GM21723 (cell line): ENCODE measurements at regions not wholly inside any gene's neighbourhood (a gene's known extent, or its start where the extent isn't known, plus 50 kb on each side); places are given as distances from the start of the nearest gene placed in this dataset.
"Not testable (repeated sequence)": the region's sequence is repeated elsewhere in the genome, so short reads cannot be mapped to it uniquely, and the experiment has no call there.

Experiments
- ATAC-seq: cut with Tn5 transposase; IDR thresholded peaks from one replicate; pipeline ENCODE4 v1.9.1; 2021; ENCODE audit warnings: mild to moderate bottlenecking, moderate library complexity; ENCODE audit not compliant: unreplicated experiment

DNA sequence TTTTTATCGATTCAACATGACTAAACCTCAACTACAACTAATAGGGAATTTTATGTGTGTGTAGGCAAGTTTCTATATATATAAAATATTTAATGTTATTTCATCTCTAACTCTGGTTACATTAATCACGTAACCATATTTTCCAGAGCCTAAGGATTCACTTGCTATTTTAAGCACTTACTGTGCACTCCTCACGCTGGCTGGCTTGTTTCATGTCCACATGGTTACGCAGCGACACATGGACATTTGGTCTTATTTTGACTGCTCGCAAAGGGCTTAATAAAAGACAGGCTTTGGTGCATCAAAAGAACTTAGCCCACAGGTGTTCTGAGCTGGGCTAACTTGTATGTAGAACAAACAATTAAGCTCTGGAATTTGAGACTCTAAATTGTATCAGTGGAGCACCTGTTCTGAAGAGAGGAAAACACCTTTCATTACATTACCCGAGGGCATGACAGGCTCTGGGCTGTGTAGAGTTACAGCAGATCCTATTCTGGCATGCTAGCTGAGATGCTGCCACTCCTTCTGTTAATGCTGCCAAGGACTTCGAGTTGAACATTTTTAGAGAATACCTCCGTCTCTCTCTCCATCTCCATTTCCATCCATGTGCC is 130.0 kb upstream of the NR2F2 start:
- no peak for ATAC-seq

- ATAC-seq = no peak
Measured at GRCh38 chr15:96201696-96202095, 128.8 kb upstream of the NR2F2 start.

DNA sequence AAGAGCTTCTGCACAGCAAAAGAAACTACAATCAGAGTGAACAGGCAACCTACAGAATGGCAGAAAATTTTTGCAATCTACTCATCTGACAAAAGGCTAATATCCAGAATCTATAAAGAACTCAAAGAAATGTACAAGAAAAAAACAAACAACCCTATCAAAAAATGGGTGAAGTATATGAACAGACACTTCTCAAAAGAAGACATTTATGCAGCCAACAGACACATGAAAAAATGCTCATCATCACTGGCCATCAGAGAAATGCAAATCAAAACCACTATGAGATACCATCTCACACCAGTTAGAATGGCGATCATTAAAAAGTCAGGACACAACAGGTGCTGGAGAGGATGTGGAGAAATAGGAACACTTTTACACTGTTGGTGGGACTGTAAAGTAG is 124.9 kb upstream of the NR2F2 start:
- not testable (repeated sequence) for ATAC-seq

- ATAC-seq = no peak
Measured at GRCh38 chr15:96207377-96208006, 123.0 kb upstream of the NR2F2 start.

GRCh38 chr15:96209285-96209735 is 121.2 kb upstream of the NR2F2 start:
- no peak for ATAC-seq

GRCh38 chr15:96213045-96213444 is 117.5 kb upstream of the NR2F2 start:
- no peak for ATAC-seq

GRCh38 chr15:96213896-96214295 is 116.6 kb upstream of the NR2F2 start:
- no peak for ATAC-seq

DNA sequence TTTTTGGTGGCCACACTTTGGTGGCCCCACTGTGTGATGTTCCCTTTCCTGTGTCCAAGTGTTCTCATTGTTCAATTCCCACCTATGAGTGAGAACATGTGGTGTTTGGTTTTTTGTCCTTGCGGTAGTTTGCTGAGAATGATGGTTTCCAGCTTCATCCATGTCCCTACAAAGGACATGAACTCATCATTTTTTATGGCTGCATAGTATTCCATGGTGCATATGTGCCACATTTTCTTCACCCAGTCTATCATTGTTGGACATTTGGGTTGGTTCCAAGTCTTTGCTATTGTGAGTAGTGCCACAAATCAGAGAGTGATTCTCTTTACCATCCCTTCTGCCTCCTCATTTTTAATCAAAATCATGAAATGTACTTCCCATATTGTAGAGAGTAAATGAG is 114.0 kb upstream of the NR2F2 start:
- not testable (repeated sequence) for ATAC-seq

DNA sequence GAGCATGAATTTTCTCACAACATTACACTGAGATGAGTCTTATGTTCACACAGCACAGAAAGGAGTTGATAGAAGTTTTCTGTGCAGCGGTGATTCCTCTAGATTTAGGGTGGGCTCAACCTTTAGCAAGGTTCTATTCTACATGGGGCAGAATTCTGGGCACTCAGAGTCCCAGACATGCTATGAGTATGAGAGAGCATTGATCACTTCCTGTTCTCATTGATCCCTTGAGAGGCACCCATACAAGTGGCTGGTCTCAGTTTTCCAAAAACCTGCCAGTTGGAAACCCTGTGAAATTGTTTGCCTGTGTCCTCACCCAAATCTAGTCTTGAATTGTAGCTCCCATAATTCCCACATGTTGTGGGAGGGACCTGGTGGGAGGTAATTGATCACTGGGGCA is 112.5 kb upstream of the NR2F2 start:
- ATAC-seq = no peak

DNA sequence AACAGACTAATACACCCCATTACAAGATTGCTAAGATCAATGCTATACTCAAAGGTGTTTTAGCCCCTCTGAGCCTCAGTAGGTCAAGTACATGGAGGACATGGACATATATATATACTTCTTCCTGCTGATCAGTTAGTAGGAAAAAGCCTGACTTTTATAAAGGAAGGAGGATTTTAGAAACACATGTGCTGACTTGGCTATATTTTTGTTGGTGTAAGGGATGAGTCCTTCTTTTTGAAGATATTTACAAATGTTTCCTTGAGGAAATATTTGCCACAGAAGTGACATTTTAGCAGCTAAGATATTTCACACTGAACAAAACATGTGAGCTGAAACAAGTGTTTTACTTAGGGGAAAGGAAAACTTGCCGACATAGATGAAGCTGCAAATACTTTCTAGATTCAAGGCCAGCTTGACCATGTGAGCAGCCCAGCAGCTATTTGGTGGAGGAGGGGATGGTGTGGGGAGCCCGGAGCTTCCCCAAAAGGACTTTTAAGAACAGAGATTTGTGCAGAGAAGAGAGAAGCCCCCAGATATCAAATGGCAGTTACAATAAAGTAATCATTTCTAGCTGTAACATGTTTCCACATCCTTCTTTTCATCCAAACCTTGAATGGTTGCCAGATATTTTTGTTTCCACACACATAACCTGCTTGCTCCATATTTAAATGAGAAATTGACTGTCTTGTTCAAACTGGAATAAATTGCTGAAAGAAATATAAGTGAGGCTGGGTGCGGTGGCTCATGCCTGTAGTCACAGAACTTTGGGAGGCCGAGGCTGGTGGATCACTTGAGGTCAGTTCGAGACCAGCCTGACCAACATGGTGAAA is 111.7 kb upstream of the NR2F2 start:
- no peak for ATAC-seq

DNA sequence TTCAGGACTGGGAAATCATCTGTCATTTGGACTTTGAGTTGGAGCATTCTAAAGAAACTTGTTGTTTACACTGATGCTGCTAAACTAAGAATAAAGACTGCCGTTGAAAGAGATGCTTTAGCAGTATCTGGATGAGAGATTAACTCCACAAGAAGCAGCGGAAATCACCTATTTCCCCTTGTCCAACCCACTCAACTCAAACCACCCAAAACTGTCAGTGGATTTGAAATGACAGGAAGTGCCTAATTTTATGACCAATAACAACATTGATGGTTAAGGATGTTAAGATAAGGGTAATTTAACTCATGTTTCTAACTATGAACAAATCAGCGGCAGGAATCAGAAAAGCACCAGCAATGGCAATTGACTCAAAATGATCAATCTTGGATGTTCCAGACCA is 110.8 kb upstream of the NR2F2 start:
- ATAC-seq = no peak

GRCh38 chr15:96220657-96221056 is 109.8 kb upstream of the NR2F2 start:
- no peak for ATAC-seq

DNA sequence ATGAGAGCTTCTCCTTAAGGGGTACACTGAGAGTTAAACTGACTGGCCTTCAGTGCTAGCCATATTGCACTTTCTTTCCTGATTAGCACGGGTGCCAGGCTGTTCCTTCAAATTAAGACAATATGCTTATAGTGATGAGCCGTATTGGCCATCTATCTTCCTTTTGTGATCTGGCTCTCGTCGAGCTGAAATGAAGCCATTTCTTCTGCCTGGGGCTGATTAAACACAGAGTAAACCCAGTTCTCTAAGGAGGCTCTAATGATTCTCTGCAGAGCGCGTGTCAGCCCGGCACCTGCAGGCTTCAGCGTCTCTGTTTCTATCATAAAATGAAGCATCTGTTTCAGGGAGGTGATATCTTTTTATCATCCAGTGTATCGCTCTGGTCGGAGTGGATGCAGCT is 107.5 kb upstream of the NR2F2 start:
- ATAC-seq = no peak

DNA sequence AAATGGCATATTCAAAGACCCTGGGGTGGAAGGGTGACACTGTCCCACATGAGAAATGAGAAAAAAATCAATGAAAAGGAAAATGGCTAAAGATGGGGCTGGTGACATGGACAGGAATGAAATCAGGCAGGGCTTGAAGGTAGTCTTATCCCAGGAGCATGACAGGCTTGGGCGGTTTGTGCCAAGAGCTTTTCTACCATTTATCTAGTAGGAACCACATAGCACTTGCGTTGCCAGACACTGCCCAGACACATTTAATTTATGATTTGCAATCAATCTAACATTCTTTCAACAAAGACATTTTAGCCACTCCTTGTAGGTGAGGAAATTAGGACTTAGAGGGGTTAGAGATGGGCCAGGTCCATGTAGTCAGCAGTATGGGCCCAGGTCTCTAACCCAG is 106.6 kb upstream of the NR2F2 start:
- no peak for ATAC-seq

DNA sequence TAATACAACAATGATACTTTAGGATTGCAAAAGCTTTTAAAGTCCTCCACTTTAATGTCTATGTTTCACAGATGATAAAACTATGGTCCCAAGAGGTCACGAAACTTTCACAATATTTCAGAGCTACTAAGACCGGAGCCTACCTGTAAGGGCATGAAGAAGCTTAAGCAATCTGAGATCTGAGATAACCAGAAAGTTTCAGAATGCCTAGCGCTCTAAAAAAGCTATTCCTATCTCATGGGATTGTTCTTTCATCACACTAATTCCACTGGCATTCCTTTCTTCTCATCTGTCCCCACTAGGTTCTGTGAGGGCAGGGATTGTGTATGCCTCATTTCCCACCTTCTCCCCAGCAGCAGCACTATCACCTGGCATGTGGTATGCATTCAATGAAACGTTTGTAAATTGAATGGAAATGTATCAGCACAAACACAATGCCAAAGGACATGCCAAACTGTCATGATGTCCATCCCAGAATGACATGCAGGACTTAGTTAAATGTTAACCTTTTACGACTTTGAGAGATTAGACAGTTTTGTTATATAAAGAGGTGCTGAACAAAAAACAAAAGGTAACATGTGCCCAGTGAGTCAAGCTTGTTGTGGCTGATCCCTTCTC is 104.7 kb upstream of the NR2F2 start:
- no peak for ATAC-seq

DNA sequence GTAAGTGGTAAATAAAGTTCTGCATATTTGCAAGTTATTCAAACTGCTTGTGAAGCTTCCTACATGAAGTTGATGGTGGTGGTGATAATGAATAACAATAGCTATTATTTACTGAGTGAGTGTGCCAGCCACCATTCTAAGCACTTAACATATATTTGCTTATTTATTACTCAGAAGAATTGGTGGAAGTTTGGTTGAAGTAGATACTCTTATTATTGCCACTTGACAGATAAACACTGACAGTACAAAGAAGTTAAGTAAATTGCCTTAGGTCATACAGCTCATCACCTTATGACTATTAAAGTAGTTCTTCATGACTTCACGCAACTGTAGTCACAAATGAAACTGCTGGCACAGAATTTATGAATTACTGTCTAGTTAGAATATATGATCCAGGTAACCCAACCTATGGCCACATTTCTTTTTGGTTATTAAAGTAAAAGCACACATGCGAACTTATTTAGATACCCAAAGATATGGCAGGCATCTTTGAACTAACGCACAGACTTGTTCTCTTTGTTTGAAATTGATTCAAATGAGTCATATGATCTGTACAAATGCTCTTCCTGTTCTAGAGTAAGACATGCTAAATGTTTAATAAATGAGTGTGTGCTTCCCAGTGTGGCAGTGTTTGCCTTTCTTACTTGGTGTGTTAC is 99.8 kb upstream of the NR2F2 start:
- ATAC-seq = no peak

GRCh38 chr15:96232335-96232734 is 98.2 kb upstream of the NR2F2 start:
- ATAC-seq = no peak

DNA sequence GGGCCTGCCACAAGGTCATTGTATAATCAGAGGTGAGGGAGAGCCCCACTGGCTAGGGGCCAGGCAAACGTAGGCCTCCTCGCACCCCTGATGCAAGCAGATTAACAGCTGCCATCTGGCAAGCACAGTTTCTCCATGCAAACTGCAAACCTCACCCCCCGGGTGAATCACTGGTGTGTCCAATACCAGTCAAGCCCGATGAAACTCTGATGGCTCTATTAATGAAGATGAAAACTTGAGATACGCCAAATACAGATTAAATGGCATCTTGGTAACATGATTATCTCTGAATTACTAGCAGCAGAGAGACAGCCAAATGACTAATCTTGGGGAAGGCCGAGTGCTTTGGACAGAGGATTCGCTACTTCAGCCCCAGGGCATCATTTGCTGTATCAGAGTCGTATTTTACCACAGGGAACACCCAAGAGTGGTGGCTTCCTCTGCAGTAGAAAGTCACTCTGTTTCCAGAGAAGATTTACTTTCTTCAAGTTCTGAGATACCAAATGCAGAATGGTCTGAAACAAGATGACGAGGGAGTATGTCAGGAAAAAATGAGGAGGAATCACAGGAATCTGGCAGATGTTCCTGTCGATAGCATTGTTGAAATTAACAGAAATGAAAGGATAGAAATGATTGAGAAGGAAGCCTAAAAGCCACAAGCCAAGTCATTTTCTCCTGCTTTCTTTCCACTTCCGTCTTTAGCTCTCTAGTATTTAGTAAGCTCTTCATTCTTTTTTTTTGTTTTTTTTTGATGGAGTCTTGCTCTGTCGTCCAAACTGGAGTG is 96.2 kb upstream of the NR2F2 start:
- peak; percentile 64 for ATAC-seq

GRCh38 chr15:96237002-96237401 is 93.5 kb upstream of the NR2F2 start:
- no peak for ATAC-seq

DNA sequence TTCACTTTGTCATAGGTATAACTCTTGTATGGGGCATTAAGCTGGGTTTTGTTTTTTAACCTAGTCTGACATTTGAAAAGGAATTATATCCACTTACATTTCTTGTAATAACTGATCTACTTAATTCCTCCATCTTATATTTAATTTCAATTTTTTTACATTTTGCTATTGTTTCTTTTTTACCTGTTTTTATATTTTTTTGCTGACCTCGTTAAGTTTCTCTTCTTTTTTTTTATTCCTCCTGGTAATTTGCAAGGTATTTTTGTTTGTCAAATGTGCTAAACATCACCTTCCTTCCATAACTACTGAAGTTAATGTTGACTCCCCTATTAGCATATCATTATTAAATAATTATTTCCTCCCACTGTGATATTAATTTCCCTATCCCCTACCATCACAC is 87.7 kb upstream of the NR2F2 start:
- ATAC-seq = no peak
